GM21390 (cell line): ENCODE measurements at regions not wholly inside any gene's neighbourhood (a gene's known extent, or its start where the extent isn't known, plus 50 kb on each side); places are given as distances from the start of the nearest gene placed in this dataset.
A peak's percentile ranks its signal among the peaks of the same experiment; 100 is the strongest.

ENCODE experiments used
- ATAC-seq: cut with Tn5 transposase; IDR thresholded peaks from one replicate; pipeline ENCODE4 v1.9.1; 2021; ENCODE audit not compliant: unreplicated experiment

DNA sequence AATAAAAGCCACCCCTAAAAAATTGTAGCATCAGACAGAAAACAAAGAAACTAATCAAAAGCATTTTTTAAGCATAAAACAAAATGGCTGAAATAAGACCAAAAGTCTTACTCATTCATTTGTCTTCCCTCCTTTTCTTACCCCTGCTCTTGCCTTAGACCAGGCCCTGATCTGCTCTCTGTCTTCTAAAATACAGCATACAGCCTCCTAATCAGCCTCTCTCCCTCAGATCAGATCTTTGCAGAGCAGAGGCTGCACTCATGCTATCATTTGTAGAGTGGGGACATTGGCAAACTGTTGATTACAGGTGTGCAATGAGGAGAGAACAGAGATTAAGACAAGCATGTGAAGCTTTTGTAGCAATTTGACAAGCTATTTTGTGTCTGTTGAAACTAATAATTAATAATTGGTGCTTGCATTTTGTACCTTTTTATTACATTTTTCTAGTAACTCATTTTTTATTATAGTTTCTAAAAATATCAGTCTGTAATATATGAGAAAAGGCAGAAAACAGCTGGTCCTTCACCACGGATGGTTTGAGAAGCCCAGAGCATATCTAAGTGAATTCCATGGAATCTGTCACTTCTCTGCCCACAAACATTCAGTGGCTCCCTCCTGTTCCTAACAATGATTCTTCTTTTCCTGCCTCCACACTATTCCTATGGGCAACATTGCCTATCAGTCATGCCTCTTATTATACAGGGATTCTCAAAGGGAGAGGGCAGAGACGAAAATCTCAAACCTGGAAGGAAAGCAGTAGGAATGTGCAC, 286.2 kb upstream of the STT3B start:
- no peak for ATAC-seq

DNA sequence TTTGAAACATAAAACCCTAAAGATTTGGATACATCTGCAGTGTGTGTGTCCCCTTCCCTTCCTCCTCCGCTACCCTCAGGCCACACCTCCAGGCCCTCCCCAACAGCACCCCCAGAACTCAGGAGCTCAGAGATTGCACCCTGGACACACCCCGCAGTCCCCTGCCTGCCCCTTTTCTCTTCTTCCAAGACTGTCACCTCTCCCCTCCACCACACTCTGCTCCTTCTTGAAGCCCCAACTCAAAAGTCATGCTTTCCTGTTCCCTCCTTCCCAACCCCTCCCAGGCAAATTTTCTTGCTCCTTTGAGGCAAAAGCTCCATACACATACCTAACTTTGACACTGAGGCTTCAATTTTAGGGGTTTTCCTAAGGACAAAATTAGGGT, 285.7 kb upstream of the STT3B start:
- ATAC-seq: no peak

DNA sequence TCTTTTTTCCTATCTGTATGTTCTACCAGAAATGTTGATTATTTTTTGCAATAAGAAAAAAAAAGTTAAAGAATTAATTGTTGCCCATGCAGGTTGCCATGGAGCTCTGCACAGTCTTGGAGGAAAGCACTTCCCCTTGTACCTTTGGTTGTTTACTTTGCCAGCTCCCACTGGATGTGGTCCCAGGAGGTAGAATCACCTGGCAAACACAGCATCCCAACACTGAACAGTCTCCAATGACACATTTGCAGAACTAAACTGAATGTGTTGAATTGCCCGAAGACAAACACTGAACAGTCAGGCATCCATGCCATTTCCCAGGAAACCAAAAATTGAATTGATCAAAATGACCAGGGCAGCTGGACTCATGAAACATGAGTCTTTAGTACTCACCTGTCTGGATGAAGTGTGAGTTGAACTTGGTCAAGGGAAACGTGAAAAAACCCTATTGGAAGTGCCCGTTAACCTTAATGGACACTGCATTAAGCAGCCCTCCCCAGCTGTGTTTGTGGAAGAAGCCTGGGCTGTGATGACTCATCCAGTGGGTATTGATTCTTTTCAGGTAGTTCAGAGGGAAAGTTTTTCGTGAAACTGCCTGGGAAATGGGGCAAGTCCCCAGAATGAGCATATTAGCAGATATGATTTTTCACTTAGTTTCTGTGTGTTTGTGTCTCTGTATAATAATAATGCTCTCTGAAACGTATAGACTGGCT, 284.7 kb upstream of the STT3B start:
- peak; percentile 39 for ATAC-seq

- peak; percentile 5 for ATAC-seq
Observed at GRCh38 chr3:31248563-31248992, 284.1 kb upstream of the STT3B start.

- ATAC-seq: no peak
Observed at GRCh38 chr3:31249545-31249944, 283.2 kb upstream of the STT3B start.

GRCh38 chr3:31250116-31250777, 282.5 kb upstream of the STT3B start:
- no peak for ATAC-seq

DNA sequence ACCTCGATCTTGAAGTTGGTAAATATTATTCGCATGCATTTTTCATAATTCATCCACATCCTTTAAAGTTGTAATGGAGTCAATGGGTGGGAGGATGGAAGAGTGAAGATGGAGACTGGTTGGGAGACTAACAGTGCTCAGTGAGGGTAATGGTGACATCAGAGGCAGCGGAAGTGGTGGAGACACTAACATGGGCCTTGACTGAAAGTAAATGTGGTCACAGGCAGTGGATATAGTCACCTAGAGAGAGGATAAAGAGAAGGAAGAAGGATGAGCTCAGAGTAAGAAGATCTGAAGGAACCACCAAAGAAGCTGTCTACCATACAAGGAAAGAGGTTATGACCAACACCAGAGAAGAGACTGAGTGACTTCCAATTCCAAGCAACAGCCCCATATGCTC, 281.6 kb upstream of the STT3B start:
- no peak for ATAC-seq

GRCh38 chr3:31252216-31253185, 280.2 kb upstream of the STT3B start:
- ATAC-seq: peak; percentile 40

- ATAC-seq: no peak
Observed at GRCh38 chr3:31253782-31254181, 278.9 kb upstream of the STT3B start.

GRCh38 chr3:31254483-31254882, 278.2 kb upstream of the STT3B start:
- ATAC-seq: no peak

DNA sequence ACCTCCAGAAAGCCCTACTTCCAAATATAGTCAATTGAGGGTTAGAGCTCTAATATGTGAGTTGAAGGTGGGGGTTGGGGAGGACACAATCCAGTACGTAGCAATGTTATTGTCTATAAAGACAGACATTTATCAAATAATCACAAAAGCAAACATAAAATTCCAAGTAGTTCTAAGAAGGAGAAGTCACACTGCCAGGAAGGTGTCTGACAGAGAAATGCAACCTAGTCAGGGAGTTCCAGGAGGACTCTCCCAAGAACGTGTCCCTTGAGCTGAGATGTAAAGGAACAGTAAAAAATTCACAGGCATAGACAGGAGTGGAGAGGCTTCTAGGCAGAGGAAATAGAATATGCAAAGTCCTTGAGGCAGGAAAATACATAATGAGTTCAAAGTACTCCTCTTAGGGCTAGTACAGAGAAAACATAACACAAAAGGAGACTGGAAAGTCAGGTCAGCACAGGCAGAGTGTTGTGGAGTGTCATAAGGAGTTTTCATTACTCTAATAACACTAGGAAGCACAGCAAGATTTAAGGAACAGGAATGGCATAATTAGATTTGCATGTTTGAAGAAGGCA, 277.6 kb upstream of the STT3B start:
- no peak for ATAC-seq

DNA sequence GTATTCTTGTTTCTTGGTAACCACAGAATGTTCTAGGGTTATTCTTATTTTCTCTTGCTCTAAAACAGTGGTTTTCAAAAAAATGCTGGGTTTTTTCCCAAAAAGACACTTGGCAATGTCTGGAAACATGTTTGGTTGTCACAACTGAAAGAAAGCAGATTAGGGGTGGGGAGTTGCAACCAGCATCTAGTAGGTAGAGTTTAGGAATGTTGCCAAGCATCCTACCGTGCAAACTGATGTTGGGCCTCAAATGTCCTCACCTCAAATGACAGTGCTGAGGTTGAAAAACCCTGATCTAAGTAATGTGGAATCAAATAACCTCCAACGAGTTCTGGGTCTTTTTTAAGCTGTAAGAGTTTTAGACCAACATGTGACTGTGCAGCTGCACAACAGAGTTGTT, 270.5 kb upstream of the STT3B start:
- ATAC-seq: no peak

GRCh38 chr3:31263897-31264296, 268.8 kb upstream of the STT3B start:
- no peak for ATAC-seq

DNA sequence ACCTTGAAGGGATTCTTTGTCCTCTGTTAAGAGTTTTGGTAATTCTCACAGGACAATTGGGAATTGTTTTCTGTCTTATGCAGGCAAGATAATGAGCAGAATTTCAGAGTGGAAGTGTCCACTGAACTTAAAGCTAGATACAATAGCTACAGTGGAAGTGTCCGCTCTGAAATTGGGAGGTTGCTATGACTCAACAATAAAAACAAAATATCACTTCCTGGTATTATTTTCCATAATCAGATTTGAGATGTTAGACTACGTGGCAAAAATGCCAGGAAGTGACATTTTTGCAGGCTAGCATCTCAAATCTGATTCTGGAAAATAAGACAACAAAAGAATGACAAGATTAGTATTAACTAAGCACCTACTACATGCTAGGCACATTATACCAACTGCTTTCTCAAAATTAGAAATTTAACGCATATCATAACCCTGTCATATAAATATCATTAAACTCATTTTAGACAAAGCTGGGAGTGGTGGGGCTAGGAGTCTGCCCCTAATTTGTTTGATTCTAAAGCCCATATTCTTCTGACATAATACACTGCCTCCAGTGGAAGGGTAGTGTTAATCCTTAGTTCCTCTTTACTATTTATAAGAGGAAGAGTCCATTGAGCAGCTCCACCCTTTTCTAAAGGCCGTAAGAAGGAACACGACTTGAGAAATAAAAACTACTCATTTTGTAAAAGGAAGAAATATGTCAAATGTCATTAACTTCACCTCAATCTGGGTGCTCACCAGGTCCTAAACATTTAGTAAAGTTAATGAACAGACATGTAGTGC, 266.9 kb upstream of the STT3B start:
- no peak for ATAC-seq

DNA sequence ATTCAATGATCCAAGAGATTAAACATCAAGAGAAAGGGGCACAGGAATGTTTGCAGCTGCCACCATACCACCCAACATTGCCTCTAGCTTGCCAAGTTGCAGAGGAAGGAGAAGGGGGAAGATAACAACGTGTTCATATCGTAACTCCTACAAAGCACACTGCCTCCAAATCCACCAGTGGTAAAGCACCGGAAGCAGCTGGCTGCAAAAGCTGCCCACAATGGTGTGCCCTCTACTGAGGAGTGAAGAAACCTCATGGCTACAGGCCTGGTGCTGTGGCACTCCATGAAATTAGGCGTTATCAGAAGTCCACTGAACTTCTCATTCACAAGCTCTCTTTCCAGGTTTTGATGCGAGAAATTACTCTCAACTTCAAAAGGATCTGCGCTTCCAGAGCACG, 263.9 kb upstream of the STT3B start:
- ATAC-seq: no peak

DNA sequence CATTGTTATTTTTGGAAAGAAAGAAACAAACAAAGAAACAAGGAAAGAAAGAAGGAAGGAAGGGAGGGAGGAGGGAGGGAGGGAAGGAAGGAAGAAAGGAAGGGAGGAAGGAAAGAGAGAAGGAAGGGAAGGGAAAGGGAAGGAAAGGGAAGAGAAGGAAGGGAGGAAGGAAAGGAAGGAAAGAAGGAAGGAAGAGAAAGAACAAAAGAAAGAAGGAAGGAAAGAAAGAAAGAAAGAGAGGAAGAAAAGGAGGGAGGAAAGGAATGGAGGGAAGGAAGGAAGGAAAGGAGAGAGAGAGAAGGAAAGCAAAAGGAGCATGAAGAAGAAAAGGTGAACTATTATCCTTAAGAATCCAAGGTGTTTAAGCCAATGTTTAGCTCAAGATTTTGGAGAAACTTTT, 262.7 kb upstream of the STT3B start:
- no peak for ATAC-seq

GRCh38 chr3:31274326-31275024, 258.2 kb upstream of the STT3B start:
- ATAC-seq: no peak

GRCh38 chr3:31275038-31275572, 257.6 kb upstream of the STT3B start:
- ATAC-seq: no peak

DNA sequence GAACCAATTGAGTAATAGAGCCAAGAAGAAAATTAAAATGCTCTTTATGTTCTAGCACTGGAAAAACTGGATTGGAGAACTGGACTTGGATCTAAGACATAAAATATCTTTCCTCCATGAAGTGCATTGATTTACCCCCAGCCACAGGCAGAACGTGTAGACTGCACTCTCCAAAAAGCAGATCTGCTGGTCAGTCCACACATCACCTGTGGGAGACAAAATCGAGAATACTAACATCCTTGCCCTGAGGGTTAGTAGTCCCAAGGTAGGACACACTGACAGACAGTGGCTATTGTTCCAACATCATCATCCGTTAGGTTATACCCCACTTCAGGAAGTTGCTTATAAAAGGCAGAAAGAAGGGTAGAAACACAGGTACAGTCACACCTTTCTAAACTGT, 257.1 kb upstream of the STT3B start:
- ATAC-seq: no peak
